HL-60 (cell line): ENCODE measurements at regions not wholly inside any gene's neighbourhood (a gene's known extent, or its start where the extent isn't known, plus 50 kb on each side); places are given as distances from the start of the nearest gene placed in this dataset.

ENCODE experiments used
- DNase-seq, 2 experiments: peaks; one replicate each; pipeline ENCODE4 v3.0.0-alpha.2; 2010 to 2020; ENCODE audit warnings: low read depth in 1 of 2, low spot score in 1 of 2
- H3K27ac ChIP-seq: fragments of 250-450 bp; sonication (Bioruptor Pico); replicated peaks from 2 replicates; pipeline ENCODE4 v1.5.1; 2020; ENCODE audit warnings: mild to moderate bottlenecking, moderate library complexity
- H3K27me3 ChIP-seq: fragments of 250-450 bp; sonication (Bioruptor Pico); 2 replicates; pipeline ENCODE4 v1.5.1; 2021; ENCODE audit warnings: mild to moderate bottlenecking, moderate library complexity; ENCODE audit not compliant: insufficient read depth, poor library complexity, severe bottlenecking
- H3K4me3 ChIP-seq: replicated peaks from 2 replicates; pipeline ENCODE4 v1.5.1; 2011; ENCODE audit warnings: mild to moderate bottlenecking, control low read depth, low read length; ENCODE audit not compliant: insufficient read depth
- GABPA ChIP-seq: IDR thresholded peaks from 2 replicates; pipeline ENCODE4 v1.6.1; 2012; ENCODE audit warnings: low read depth
- POLR2AphosphoS5 ChIP-seq: IDR thresholded peaks from 2 replicates; pipeline ENCODE4 v1.6.1; 2012; ENCODE audit warnings: low read depth
- SPI1 ChIP-seq: IDR thresholded peaks from 2 replicates; pipeline ENCODE4 v1.6.1; 2012; ENCODE audit warnings: low read depth, mild to moderate bottlenecking, borderline replicate concordance
- TF ChIP-seq, protein P1 (sequence below): IDR thresholded peaks from one replicate; pipeline ENCODE4 v1.5.1; 2011; ENCODE audit warnings: low read length, control low read depth, inconsistent platforms; ENCODE audit not compliant: insufficient read depth
- TF ChIP-seq, protein P2 (sequence below): IDR thresholded peaks from 2 replicates; pipeline ENCODE4 v1.6.1; 2012; ENCODE audit warnings: low read depth; ENCODE audit not compliant: insufficient replicate concordance

DNA sequence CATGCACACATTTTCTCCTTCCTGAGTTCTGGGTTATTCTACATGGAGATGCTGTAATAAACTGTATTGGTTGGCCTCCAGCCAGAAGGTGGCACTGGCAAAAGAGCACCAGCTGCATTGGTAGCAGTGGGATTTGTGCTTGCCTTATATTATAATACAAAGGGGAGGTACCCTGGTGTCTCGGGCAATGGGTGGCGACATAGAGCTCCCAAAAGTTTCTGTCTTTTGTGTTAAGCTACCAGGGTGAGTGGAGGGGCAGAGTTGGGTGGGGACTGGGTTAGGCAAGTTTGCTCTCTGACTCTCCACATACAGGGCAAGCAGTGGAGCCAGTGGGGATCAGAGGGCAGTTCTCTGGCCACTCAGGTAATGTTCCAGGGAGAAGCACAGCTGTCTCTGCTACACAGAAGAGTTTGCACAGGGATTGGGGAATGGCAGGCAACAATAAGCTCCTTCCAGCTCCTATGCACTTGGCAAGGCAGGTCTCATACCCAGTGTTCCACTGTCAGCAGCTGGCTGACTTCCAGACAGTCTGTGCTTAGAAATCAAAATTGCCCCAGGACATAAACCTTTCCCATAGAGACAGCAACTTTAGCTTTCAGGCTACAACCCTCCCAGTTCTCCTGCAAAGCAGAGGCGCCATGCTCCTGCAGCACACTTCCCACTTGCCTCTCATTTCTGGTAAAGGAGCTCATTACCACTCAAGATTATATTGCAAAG lies 463.9 kb upstream of the PCDH7 start:
- TF ChIP-seq GABPA (no peak), SPI1 (no peak), POLR2AphosphoS5 (no peak)
- TF ChIP-seq, protein P1, sequence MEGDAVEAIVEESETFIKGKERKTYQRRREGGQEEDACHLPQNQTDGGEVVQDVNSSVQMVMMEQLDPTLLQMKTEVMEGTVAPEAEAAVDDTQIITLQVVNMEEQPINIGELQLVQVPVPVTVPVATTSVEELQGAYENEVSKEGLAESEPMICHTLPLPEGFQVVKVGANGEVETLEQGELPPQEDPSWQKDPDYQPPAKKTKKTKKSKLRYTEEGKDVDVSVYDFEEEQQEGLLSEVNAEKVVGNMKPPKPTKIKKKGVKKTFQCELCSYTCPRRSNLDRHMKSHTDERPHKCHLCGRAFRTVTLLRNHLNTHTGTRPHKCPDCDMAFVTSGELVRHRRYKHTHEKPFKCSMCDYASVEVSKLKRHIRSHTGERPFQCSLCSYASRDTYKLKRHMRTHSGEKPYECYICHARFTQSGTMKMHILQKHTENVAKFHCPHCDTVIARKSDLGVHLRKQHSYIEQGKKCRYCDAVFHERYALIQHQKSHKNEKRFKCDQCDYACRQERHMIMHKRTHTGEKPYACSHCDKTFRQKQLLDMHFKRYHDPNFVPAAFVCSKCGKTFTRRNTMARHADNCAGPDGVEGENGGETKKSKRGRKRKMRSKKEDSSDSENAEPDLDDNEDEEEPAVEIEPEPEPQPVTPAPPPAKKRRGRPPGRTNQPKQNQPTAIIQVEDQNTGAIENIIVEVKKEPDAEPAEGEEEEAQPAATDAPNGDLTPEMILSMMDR = no peak
- TF ChIP-seq, protein P2, sequence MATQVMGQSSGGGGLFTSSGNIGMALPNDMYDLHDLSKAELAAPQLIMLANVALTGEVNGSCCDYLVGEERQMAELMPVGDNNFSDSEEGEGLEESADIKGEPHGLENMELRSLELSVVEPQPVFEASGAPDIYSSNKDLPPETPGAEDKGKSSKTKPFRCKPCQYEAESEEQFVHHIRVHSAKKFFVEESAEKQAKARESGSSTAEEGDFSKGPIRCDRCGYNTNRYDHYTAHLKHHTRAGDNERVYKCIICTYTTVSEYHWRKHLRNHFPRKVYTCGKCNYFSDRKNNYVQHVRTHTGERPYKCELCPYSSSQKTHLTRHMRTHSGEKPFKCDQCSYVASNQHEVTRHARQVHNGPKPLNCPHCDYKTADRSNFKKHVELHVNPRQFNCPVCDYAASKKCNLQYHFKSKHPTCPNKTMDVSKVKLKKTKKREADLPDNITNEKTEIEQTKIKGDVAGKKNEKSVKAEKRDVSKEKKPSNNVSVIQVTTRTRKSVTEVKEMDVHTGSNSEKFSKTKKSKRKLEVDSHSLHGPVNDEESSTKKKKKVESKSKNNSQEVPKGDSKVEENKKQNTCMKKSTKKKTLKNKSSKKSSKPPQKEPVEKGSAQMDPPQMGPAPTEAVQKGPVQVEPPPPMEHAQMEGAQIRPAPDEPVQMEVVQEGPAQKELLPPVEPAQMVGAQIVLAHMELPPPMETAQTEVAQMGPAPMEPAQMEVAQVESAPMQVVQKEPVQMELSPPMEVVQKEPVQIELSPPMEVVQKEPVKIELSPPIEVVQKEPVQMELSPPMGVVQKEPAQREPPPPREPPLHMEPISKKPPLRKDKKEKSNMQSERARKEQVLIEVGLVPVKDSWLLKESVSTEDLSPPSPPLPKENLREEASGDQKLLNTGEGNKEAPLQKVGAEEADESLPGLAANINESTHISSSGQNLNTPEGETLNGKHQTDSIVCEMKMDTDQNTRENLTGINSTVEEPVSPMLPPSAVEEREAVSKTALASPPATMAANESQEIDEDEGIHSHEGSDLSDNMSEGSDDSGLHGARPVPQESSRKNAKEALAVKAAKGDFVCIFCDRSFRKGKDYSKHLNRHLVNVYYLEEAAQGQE = no peak
- Histone ChIP-seq H3K27me3 (no peaks in the 10 kb centered on the region), H3K27ac (no peak overlapping the region), H3K4me3 (no peak overlapping the region)
- no peak for DNase-seq

DNA sequence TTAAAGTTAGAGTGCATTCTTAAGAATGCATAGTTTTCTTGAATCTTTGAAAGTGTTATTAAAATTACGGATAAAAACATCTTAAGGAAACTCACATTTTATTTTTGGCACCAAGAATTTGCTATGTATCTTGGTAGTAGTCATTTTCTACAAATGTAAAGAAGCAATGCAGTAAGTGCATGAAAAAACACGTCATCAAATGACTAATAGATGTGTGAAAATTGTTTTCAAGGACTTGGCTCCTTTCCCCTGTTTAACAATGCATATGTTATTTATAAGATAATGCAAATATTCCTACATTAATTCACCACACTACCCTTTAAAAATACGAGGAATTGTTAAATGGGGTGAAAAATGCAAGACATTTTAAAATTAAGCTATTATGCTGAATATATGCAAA lies 461.2 kb upstream of the PCDH7 start:
- Histone ChIP-seq H3K4me3 (no peak overlapping the region), H3K27me3 (no peaks in the 10 kb centered on the region), H3K27ac (no peak overlapping the region)
- no peak for DNase-seq
- TF ChIP-seq, protein P2 = no peak
- TF ChIP-seq POLR2AphosphoS5 (no peak), SPI1 (no peak), GABPA (no peak)
- TF ChIP-seq, protein P1 = no peak

DNA sequence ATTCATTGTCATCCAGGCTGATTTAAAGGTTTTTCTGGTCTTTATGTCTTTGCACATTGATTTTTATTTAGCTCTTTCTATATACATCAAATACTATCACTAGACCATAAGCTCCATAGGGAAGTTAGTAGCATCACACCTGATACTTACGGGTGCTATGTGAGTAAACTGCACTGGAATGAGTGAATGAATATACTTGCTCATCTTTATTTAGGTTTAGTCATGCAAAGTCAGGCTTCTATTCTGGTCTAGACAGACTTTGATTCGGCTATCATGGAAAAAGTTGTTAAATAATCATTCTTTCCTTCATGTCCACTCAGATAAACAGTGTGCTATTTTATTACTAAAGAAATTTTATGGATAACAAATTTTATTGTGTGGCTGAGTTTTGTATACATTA lies 457.8 kb upstream of the PCDH7 start:
- no peak overlapping the region for H3K27ac ChIP-seq
- no peaks in the 10 kb centered on the region for H3K27me3 ChIP-seq
- no peak overlapping the region for H3K4me3 ChIP-seq
- TF ChIP-seq POLR2AphosphoS5 (no peak), SPI1 (no peak), GABPA (no peak)
- TF ChIP-seq, protein P2 = no peak
- TF ChIP-seq, protein P1 = no peak
- no peak for DNase-seq
